SH-SY5Y (cell line): ENCODE measurements at regions not wholly inside any gene's neighbourhood (a gene's known extent, or its start where the extent isn't known, plus 50 kb on each side); places are given as distances from the start of the nearest gene placed in this dataset.

Source experiments
- GATA2 ChIP-seq: IDR thresholded peaks from 2 replicates; pipeline ENCODE4 v1.6.1; 2011; ENCODE audit warnings: mild to moderate bottlenecking, low read depth, low read length
- GATA3 ChIP-seq: IDR thresholded peaks from 2 replicates; pipeline ENCODE4 v1.6.1; 2011; ENCODE audit warnings: low read depth, mild to moderate bottlenecking, low read length, moderate library complexity

DNA sequence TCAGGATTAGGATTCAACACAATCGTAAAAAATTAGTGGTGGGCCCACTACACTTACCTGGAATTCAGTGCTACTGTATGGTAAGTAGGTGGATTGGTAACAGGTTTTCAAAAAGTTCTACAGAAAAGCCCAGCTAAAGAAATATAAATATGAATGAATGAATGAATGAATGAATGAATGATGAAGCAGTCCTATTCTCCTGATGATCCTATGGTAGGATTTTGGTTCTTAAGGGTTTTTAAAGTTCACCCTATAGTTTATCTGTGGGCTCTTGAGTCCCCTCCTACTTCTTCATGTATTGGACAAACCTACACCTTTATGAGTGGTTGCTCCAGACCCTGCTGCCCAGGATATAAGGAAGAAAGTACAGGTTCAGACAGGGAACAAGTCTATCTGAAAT, 89.5 kb upstream of the HEY2 start:
- TF ChIP-seq GATA3 (no peak), GATA2 (no peak)
